HUES64 (cell line): ENCODE measurements at regions not wholly inside any gene's neighbourhood (a gene's known extent, or its start where the extent isn't known, plus 50 kb on each side); places are given as distances from the start of the nearest gene placed in this dataset.

Experiments
- H3K27ac ChIP-seq: 2 replicates; pipeline ENCODE4 v1.7.0; 2013; ENCODE audit warnings: low read depth, low read length, inconsistent platforms
- H3K27me3 ChIP-seq: 2 replicates; pipeline ENCODE4 v1.6.1; 2013; ENCODE audit warnings: mild to moderate bottlenecking, low read length; ENCODE audit not compliant: insufficient read depth
- H3K36me3 ChIP-seq: 2 replicates; pipeline ENCODE4 v1.6.1; 2013; ENCODE audit warnings: mild to moderate bottlenecking, low read length; ENCODE audit not compliant: insufficient read depth
- H3K4me1 ChIP-seq: 2 replicates; pipeline ENCODE4 v1.6.1; 2013; ENCODE audit warnings: mild to moderate bottlenecking, low read length, moderate library complexity; ENCODE audit not compliant: insufficient read depth
- H3K4me3 ChIP-seq: 2 replicates; pipeline ENCODE4 v1.5.1; 2013; ENCODE audit warnings: mild to moderate bottlenecking, low read length, moderate library complexity
- H3K9ac ChIP-seq: 2 replicates; pipeline ENCODE4 v1.6.1; 2013; ENCODE audit warnings: mild to moderate bottlenecking, low read depth, low read length
- H3K9me3 ChIP-seq: 2 replicates; pipeline ENCODE4 v1.6.1; 2013; ENCODE audit warnings: low read depth, low read length; ENCODE audit not compliant: insufficient read depth
- WGBS: fragments of 150-250, 120-280 bp; methylation state at CpG from one replicate; pipeline ENCODE4 v1.1.7; 2013; ENCODE audit warnings: missing lambda C conversion rate; 5-methylcytosine and 5-hydroxymethylcytosine counted together

- Histone ChIP-seq H3K4me3 (no peak overlapping the region), H3K27ac (no peak overlapping the region), H3K27me3 (no peaks in the 10 kb centered on the region), H3K36me3 (no peaks in the 10 kb centered on the region), H3K9me3 (peaks cover 64% of the 10 kb centered on the region), H3K4me1 (no peaks in the 10 kb centered on the region), H3K9ac (no peak overlapping the region)
- WGBS, result 85% methylated on average over 1 of the region's 3 CpGs
Measured at GRCh38 chrX:58051346-58051745, 141.1 kb upstream of the ZXDA start.

GRCh38 chrX:58044130-58044529 is 133.9 kb upstream of the ZXDA start:
- Histone ChIP-seq H3K9ac (no peak overlapping the region), H3K9me3 (peaks cover 77% of the 10 kb centered on the region), H3K4me1 (no peaks in the 10 kb centered on the region), H3K27me3 (no peaks in the 10 kb centered on the region), H3K36me3 (no peaks in the 10 kb centered on the region), H3K4me3 (no peak overlapping the region), H3K27ac (no peak overlapping the region)

GRCh38 chrX:58025979-58026378 is 115.7 kb upstream of the ZXDA start:
- no peaks in the 10 kb centered on the region for H3K27me3 ChIP-seq
- WGBS, result 38% methylated on average over 2 of the region's 5 CpGs
- no peaks in the 10 kb centered on the region for H3K36me3 ChIP-seq
- no peak overlapping the region for H3K27ac ChIP-seq
- H3K4me3 ChIP-seq, result no peak overlapping the region
- H3K4me1 ChIP-seq, result no peaks in the 10 kb centered on the region
- no peak overlapping the region for H3K9ac ChIP-seq
- peaks cover 47% of the 10 kb centered on the region for H3K9me3 ChIP-seq

GRCh38 chrX:57985951-57986350 is 75.7 kb upstream of the ZXDA start:
- no peaks in the 10 kb centered on the region for H3K27me3 ChIP-seq
- H3K4me3 ChIP-seq, result no peak overlapping the region
- no peaks in the 10 kb centered on the region for H3K4me1 ChIP-seq
- no peak overlapping the region for H3K27ac ChIP-seq
- H3K9ac ChIP-seq, result no peak overlapping the region
- 84% methylated on average over 11 of the region's 11 CpGs for WGBS
- peaks cover 32% of the 10 kb centered on the region; the same call in 1 of the 2 replicates for H3K9me3 ChIP-seq
- no peaks in the 10 kb centered on the region for H3K36me3 ChIP-seq

- 80% methylated on average over 3 of the region's 3 CpGs for WGBS
Measured at GRCh38 chrX:57984620-57985019, 74.4 kb upstream of the ZXDA start.

GRCh38 chrX:57977992-57978391 is 67.7 kb upstream of the ZXDA start:
- no peaks in the 10 kb centered on the region for H3K36me3 ChIP-seq
- H3K4me3 ChIP-seq, result no peak overlapping the region
- peaks cover 43% of the 10 kb centered on the region for H3K9me3 ChIP-seq
- no peak overlapping the region for H3K27ac ChIP-seq
- no peaks in the 10 kb centered on the region for H3K4me1 ChIP-seq
- H3K9ac ChIP-seq, result no peak overlapping the region
- 71% methylated on average over 5 of the region's 6 CpGs for WGBS
- no peaks in the 10 kb centered on the region for H3K27me3 ChIP-seq

More at GRCh38 chrX:57984620-57985019, 74.4 kb upstream of the ZXDA start:
- Histone ChIP-seq H3K36me3 (no peaks in the 10 kb centered on the region), H3K4me1 (no peaks in the 10 kb centered on the region), H3K9me3 (0 out of 2 replicates have a peak, but pooled peaks cover 22% of the 10 kb centered on the region), H3K27me3 (no peaks in the 10 kb centered on the region), H3K9ac (no peak overlapping the region), H3K27ac (no peak overlapping the region), H3K4me3 (no peak overlapping the region)

GRCh38 chrX:57964975-57965374 is 54.7 kb upstream of the ZXDA start:
- Histone ChIP-seq H3K9me3 (peaks cover 57% of the 10 kb centered on the region), H3K27me3 (no peaks in the 10 kb centered on the region), H3K4me1 (no peaks in the 10 kb centered on the region), H3K36me3 (no peaks in the 10 kb centered on the region), H3K9ac (no peak overlapping the region), H3K27ac (no peak overlapping the region), H3K4me3 (no peak overlapping the region)
- WGBS, result 80% methylated on average over 1 of the region's 1 CpG
